SK-N-SH (cell line): ENCODE measurements at regions not wholly inside any gene's neighbourhood (a gene's known extent, or its start where the extent isn't known, plus 50 kb on each side); places are given as distances from the start of the nearest gene placed in this dataset.

ENCODE experiments used
- TCF12 ChIP-seq: IDR thresholded peaks from 2 replicates; pipeline ENCODE4 v1.4.0; 2012
- TF ChIP-seq, protein P1 (sequence below): IDR thresholded peaks from 2 replicates; pipeline ENCODE4 v1.4.0; 2012; ENCODE audit warnings: low read depth
- TF ChIP-seq, protein P2 (sequence below): IDR thresholded peaks from 2 replicates; pipeline ENCODE4 v1.4.0; 2012; ENCODE audit warnings: low read depth, borderline replicate concordance
- TF ChIP-seq, protein P3 (sequence below): IDR thresholded peaks from 2 replicates; pipeline ENCODE4 v1.6.1; 2012; ENCODE audit warnings: mild to moderate bottlenecking, low read depth, low read length, moderate library complexity

- TF ChIP-seq, protein P1, sequence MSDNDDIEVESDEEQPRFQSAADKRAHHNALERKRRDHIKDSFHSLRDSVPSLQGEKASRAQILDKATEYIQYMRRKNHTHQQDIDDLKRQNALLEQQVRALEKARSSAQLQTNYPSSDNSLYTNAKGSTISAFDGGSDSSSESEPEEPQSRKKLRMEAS, result no peak
- TF ChIP-seq, protein P2, sequence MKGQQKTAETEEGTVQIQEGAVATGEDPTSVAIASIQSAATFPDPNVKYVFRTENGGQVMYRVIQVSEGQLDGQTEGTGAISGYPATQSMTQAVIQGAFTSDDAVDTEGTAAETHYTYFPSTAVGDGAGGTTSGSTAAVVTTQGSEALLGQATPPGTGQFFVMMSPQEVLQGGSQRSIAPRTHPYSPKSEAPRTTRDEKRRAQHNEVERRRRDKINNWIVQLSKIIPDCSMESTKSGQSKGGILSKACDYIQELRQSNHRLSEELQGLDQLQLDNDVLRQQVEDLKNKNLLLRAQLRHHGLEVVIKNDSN, result no peak
- TF ChIP-seq TCF12, result no peak
- TF ChIP-seq, protein P3, sequence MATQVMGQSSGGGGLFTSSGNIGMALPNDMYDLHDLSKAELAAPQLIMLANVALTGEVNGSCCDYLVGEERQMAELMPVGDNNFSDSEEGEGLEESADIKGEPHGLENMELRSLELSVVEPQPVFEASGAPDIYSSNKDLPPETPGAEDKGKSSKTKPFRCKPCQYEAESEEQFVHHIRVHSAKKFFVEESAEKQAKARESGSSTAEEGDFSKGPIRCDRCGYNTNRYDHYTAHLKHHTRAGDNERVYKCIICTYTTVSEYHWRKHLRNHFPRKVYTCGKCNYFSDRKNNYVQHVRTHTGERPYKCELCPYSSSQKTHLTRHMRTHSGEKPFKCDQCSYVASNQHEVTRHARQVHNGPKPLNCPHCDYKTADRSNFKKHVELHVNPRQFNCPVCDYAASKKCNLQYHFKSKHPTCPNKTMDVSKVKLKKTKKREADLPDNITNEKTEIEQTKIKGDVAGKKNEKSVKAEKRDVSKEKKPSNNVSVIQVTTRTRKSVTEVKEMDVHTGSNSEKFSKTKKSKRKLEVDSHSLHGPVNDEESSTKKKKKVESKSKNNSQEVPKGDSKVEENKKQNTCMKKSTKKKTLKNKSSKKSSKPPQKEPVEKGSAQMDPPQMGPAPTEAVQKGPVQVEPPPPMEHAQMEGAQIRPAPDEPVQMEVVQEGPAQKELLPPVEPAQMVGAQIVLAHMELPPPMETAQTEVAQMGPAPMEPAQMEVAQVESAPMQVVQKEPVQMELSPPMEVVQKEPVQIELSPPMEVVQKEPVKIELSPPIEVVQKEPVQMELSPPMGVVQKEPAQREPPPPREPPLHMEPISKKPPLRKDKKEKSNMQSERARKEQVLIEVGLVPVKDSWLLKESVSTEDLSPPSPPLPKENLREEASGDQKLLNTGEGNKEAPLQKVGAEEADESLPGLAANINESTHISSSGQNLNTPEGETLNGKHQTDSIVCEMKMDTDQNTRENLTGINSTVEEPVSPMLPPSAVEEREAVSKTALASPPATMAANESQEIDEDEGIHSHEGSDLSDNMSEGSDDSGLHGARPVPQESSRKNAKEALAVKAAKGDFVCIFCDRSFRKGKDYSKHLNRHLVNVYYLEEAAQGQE, result no peak
These were observed 300.1 kb downstream of the UTP18 start for GRCh38 chr17:51560398-51560797.
